CD4-positive, alpha-beta T cell treated with Interleukin-6 at 100 ng/mL for 8 hours (primary cell): ENCODE measurements at regions not wholly inside any gene's neighbourhood (a gene's known extent, or its start where the extent isn't known, plus 50 kb on each side); places are given as distances from the start of the nearest gene placed in this dataset.
"Not testable (repeated sequence)": the region's sequence is repeated elsewhere in the genome, so short reads cannot be mapped to it uniquely, and the experiment has no call there.

Experiments used
- DNase-seq: peaks from one replicate; pipeline ENCODE4 v3.0.0-alpha.2; 2020; ENCODE audit warnings: mixed read lengths, low spot score

GRCh38 chr2:236769981-236770671, 200.5 kb downstream of the ACKR3 start:
- no peak for DNase-seq

DNA sequence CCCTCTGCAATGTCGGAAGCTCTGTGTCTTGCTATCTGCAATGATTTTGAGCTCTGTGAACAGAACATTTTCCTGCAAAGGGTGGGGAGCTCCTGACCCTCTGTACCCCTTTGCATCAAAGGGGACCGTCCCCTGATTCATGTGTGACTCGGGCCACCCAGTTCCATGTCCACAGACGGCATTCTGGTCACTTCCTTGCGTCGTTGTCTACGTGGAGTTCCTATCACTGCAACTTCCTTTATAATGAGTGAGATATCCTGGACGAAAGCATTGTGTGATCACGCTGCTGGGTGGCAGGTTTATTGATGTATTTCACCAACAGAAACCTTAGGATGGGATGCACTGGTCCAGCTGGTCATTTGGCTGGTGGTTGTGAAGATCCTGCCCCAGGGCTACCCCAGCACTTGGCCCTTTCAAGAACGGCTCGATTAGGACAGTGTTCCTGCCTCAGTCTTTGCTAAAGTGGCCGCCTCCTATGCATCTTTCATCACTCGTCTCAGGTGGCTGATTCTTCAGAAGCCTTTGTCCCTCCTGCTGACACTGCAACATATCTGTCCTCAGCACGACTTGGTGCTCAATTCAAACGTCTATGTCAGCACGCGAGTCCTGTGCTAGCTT, 202.7 kb downstream of the ACKR3 start:
- no peak for DNase-seq

DNA sequence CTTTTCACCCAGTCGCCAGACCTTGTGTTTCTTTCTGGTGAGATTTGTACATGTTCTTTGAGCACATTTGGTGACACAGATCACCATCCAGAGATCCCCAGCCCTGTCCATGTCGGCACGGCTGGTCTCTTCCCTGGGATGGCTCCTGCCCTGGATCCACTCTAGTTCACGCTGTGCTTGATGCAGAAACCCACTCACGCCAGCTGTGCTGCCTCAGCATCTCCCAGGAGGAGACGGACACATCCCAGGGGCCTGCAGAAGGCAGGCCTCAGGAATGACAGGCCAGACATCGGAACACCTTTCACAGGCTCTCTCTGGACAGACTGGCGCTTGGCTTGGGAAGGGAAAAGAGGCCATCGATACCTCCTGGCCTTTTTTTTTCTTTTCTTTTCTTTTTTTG, 203.6 kb downstream of the ACKR3 start:
- no peak for DNase-seq

- DNase-seq = no peak
Observed at GRCh38 chr2:236774171-236774570, 204.5 kb downstream of the ACKR3 start.

- DNase-seq = no peak
Observed at GRCh38 chr2:236775511-236775910, 205.9 kb downstream of the ACKR3 start.

DNA sequence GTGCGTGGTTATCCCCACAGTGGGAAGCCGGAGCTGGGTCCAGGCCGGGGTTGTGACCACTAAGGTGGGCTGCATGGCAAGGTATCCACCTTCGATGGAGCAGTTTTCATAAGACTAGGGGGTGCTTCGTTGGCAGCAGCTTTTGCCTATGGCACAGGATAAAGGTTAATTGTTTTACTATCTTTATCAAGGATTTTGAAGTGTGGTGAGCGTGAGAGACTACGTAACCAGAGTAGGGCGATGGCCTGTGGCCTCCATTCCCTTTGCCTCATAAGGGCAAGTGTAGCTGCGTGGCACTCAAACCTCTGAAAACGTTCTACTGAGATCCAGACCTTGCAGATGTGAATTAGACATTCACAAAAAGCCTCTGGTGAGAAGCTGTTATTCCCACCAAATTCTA, 206.6 kb downstream of the ACKR3 start:
- DNase-seq = no peak

GRCh38 chr2:236776695-236777251, 207.1 kb downstream of the ACKR3 start:
- DNase-seq = no peak

GRCh38 chr2:236777408-236777807, 207.8 kb downstream of the ACKR3 start:
- no peak for DNase-seq

GRCh38 chr2:236781933-236782816, 212.6 kb downstream of the ACKR3 start:
- DNase-seq = no peak

GRCh38 chr2:236782938-236783337, 213.3 kb downstream of the ACKR3 start:
- DNase-seq = no peak

GRCh38 chr2:236783417-236784020, 213.9 kb downstream of the ACKR3 start:
- DNase-seq = no peak

DNA sequence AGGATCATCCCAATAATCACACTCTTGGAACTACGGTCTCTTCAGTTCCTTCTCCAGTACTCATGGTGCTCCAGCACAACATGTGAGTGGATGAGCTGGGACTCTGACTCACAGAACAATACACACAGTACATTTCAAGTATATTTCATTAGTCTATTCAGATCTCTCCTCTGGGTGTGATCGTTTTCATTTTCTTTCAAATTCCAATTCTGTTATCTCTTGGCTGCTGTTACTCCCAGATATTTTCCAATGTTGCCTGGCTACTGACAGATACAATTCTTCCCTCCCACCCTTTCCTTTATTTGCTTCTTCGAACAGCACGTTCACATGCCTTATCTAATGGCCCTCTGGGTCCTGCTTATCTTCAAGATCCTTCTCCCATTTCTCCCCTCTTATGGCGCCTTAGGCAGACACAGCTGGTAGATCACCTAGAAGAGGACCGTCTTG, 216.0 kb downstream of the ACKR3 start:
- no peak for DNase-seq

DNA sequence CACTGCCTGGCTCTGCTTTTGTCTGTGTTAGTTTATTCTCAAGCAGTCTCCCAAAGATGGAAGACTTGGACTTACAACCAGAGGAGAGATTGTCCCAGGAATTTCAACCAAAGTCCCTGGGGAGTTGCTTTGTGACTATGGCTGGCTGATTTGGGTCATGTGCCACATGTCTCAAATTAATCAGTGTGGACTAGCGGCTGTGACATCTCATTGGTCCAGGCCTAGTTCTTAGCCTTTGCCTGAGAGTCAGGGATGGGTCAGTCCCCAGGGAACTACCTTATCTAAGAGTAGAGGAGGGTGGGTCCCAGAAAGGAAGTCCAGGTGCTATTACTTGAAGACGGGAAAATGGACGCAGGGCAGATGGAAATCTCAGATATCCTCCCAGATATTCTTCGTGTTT, 217.1 kb downstream of the ACKR3 start:
- no peak for DNase-seq

DNA sequence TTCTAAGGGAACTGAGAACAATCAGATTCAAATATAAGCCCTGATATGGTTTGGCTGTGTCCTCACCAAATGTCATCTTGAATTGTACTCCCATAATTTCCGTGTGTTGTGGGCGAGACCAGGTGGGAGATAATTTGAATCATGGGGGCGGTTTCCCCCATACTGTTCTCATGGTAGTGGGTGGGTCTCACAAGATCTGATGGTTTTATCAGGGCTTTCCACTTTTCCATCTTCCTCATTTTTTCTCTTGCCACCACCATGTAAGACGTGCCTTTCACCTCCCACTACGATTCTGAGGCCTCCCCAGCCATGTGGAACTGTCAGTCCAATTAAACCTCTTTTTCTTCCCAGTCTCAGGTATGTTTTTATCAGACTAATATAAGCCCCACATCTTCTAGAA, 217.8 kb downstream of the ACKR3 start:
- not testable (repeated sequence) for DNase-seq

- no peak for DNase-seq
Observed at GRCh38 chr2:236787885-236788284, 218.3 kb downstream of the ACKR3 start.

DNA sequence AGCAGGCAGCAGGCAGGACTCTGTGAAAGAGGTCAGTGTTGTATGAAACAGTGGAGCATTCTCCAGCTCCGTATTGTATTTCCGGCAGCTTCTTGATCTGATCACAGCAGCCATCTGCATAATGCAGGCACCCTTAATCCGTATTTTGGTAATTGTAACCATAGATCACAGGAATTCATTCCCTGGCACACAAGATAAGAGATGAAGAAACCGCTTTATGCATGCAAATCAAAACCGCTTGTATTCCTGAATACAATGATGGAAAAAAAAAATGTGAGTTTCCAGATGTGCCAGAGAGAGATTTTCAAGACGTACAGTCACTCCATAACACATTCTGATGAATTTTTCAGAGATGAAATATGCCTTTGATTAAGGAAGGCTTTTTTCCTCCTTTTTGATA, 221.3 kb downstream of the ACKR3 start:
- DNase-seq = no peak

DNA sequence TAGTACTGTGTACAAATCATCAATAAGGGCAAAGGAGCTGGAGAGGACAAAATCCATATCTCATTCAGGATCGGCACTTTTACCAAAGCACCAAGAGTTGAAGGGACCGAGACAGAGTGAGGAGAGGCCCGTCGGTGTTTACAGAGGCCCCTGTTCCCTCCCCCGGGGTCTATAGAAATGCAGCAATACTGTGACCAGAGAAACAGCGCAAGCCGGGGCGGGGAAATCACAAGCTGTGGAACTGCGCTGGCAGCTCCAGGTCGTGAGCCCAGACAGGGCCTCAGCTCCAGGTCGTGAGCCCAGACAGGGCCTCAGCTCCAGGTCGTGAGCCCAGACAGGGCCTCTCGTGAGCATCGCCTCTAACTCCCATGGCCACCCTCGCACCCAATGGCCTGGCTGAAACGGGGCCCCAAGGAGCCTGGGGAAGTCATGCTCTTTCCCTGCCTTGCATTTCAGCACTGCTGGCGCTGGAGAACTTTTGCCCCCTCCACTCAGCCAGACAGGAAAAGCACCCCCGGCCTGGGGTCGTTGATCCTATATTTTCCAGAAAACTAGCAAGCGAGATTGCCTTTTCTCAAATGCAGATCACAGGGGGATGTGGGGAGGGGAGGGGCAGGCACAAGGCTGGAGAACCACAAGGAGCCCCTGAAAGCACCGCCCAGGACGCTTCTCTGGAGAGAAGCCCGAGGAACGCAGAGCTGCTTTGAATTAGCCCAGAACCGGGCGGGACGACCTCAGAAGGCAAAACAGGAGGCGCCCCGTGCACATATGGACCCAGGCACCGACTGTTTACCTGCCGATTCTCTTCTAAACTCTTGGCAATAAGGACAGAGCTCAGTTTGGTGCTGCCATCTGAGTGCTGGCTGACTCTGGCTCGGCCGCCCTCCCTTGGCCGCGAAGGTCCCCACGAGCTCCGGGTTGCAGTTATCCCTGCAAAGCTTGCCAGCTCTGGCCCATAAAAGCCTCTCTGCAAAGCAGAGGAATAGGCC, 223.7 kb downstream of the ACKR3 start:
- DNase-seq = no peak

- DNase-seq = no peak
Observed at GRCh38 chr2:236794176-236794957, 224.7 kb downstream of the ACKR3 start.

DNA sequence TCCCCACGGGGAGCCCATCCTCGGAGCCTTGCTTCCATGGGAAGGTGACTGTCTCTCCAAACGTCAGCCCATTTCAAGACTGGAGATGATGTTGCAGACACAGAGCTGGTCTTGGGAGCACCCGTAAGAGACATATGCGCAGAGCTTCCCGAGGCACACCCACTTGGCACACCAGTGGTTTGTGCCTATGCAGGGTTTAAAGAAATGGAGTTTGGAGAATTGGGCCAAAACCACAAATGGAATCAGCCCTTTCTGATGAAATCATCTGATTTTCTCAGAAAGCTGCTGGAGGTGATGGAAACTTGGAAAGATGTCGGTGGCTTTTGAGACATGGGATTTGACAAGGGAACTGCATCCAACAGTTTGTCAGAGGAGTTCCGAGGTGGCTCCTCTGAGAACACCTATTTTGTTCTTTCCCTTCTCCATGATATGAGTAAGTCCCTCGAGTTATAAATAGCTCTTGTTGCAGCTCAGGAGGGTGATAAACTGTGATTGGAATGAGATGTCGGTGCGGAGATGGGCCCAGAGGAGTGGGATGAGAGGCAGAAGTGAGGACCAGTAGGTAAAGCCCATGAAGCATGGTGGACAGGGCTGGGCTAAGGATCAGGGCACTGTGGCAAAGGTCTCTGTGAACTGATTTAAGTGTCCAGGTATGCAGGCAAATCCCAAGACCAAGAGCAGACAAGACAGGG, 225.7 kb downstream of the ACKR3 start:
- DNase-seq = no peak

DNA sequence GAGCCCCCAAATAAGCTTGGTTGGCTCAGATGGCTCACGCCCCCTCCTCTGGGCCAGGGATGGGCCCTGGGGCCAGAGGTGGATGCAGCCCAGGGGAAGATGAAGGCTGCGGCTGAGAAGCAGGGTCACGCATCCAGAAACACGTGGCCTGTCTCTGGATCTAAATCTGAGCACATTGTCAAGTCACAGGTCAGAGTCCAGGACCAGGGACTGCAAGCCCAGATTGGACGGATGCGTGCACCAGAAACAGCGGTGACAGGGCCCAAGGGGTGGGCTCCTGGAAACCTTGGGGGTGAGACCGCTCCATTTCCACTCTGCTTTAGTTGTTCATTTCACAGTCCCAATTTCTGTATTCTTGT, 226.2 kb downstream of the ACKR3 start:
- DNase-seq = no peak
